ENCODE measurements at regions not wholly inside any gene's neighbourhood (a gene's known extent, or its start where the extent isn't known, plus 50 kb on each side); places are given as distances from the start of the nearest gene placed in this dataset.

DNA sequence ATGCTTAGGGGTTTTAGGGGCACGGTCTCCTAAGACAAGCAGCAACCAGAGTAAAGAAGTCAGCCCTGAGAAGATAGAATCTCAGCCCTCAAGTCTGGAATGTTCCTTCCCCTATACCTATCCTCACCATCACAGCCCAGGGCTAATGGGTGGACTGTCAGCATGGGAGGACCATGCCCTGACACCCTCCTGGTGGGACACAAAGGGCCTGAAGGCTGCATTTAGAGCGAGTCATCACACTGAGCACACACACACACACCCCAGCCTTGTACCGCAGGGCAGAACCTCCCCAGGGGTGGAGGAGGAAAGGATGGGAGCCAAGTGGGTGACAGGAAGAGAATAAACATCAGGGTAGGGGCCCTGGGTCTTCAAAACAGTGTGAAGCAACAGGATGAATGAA is 174.8 kb upstream of the SERP2 start:
- TF ChIP-seq, protein P1, sequence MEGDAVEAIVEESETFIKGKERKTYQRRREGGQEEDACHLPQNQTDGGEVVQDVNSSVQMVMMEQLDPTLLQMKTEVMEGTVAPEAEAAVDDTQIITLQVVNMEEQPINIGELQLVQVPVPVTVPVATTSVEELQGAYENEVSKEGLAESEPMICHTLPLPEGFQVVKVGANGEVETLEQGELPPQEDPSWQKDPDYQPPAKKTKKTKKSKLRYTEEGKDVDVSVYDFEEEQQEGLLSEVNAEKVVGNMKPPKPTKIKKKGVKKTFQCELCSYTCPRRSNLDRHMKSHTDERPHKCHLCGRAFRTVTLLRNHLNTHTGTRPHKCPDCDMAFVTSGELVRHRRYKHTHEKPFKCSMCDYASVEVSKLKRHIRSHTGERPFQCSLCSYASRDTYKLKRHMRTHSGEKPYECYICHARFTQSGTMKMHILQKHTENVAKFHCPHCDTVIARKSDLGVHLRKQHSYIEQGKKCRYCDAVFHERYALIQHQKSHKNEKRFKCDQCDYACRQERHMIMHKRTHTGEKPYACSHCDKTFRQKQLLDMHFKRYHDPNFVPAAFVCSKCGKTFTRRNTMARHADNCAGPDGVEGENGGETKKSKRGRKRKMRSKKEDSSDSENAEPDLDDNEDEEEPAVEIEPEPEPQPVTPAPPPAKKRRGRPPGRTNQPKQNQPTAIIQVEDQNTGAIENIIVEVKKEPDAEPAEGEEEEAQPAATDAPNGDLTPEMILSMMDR (IDR thresholded peaks at IDR 0.05), result no peak
- TF ChIP-seq POLR2A (IDR thresholded peaks at IDR 0.05), result no peak

All from uterus (tissue), 2 donors.